Gastroesophageal sphincter (tissue), 3 donors: ENCODE measurements at regions not wholly inside any gene's neighbourhood (a gene's known extent, or its start where the extent isn't known, plus 50 kb on each side); places are given as distances from the start of the nearest gene placed in this dataset.

ENCODE experiments used
- CTCF ChIP-seq, 4 experiments: fragments of 200-600 bp in 2 of 4; fragments of 450-650 bp in 2 of 4; sonication (generic) in 1 of 4; IDR thresholded peaks; one replicate each; pipeline ENCODE4 v1.5.1; 2017 to 2019; ENCODE audit warnings: antibody characterized with exemption in 4 of 4, mild to moderate bottlenecking in 2 of 4, moderate library complexity in 2 of 4
- POLR2AphosphoS5 ChIP-seq: sonication (generic); formaldehyde crosslinking; IDR thresholded peaks from one replicate; pipeline ENCODE4 v1.6.1; 2017; ENCODE audit warnings: antibody characterized with exemption

GRCh38 chr12:93072340-93072739 lies 143.2 kb upstream of the EEA1 start:
- no peak for TF ChIP-seq CTCF (IDR thresholded peaks at IDR 0.05)
- TF ChIP-seq POLR2AphosphoS5 = no peak
